Neuronal stem cell (in vitro differentiated cells): ENCODE measurements at regions not wholly inside any gene's neighbourhood (a gene's known extent, or its start where the extent isn't known, plus 50 kb on each side); places are given as distances from the start of the nearest gene placed in this dataset.
A peak's percentile ranks its signal among the peaks of the same experiment; 100 is the strongest.

ENCODE experiments used
- DNase-seq: peaks from one replicate; pipeline ENCODE4 v3.0.0-alpha.2; 2013; ENCODE audit warnings: low spot score
- H2AFZ ChIP-seq: one replicate; pipeline ENCODE4 v1.6.1; 2013; ENCODE audit warnings: mild to moderate bottlenecking, low read length, inconsistent platforms
- H2AK5ac ChIP-seq: 2 replicates; pipeline ENCODE4 v1.6.1; 2013; ENCODE audit warnings: low read depth, mild to moderate bottlenecking, inconsistent platforms, low read length, moderate library complexity, mixed read lengths
- H2BK120ac ChIP-seq: 2 replicates; pipeline ENCODE4 v1.6.1; 2013; ENCODE audit warnings: low read depth, mild to moderate bottlenecking, inconsistent platforms, low read length, moderate library complexity, mixed read lengths
- H2BK12ac ChIP-seq: one replicate; pipeline ENCODE4 v1.6.1; 2013; ENCODE audit warnings: low read length, inconsistent platforms
- H2BK15ac ChIP-seq: 2 replicates; pipeline ENCODE4 v1.6.1; 2013; ENCODE audit warnings: mild to moderate bottlenecking, low read length, inconsistent platforms, mixed read lengths
- H2BK5ac ChIP-seq: one replicate; pipeline ENCODE4 v1.6.1; 2013; ENCODE audit warnings: inconsistent platforms, mild to moderate bottlenecking, low read length, moderate library complexity
- H3K14ac ChIP-seq: one replicate; pipeline ENCODE4 v1.6.1; 2013; ENCODE audit warnings: low read length, inconsistent platforms
- H3K18ac ChIP-seq: 2 replicates; pipeline ENCODE4 v1.6.1; 2013; ENCODE audit warnings: low read length, inconsistent platforms
- H3K23ac ChIP-seq: 2 replicates; pipeline ENCODE4 v1.6.1; 2013; ENCODE audit warnings: low read depth, mild to moderate bottlenecking, mixed read lengths, low read length, inconsistent platforms; ENCODE audit not compliant: poor library complexity
- H3K27ac ChIP-seq: replicated peaks from 3 replicates; pipeline ENCODE4 v1.5.1; 2013; ENCODE audit warnings: low read length, inconsistent platforms
- H3K27me3 ChIP-seq, 3 experiments: 2 replicates each; pipeline ENCODE4 v1.6.1; 2013; ENCODE audit warnings: low read length in 3 of 3, mild to moderate bottlenecking in 2 of 3, inconsistent platforms in 1 of 3, low read depth in 1 of 3, mixed read lengths in 1 of 3, moderate library complexity in 1 of 3; ENCODE audit not compliant: control insufficient read depth in 3 of 3, insufficient read depth in 3 of 3
- H3K36me3 ChIP-seq, 2 donors: replicated peaks in 1 of 2; 2 replicates each; pipeline ENCODE4 v1.6.1; 2013; ENCODE audit warnings: low read length in 2 of 2; ENCODE audit not compliant: control insufficient read depth in 2 of 2, insufficient read depth in 2 of 2
- H3K4ac ChIP-seq: 2 replicates; pipeline ENCODE4 v1.6.1; 2013; ENCODE audit warnings: inconsistent platforms, mild to moderate bottlenecking, low read length, moderate library complexity
- H3K4me1 ChIP-seq, 2 donors: 1 replicate in 1 of 2; 2 replicates in 1 of 2; pipeline ENCODE4 v1.6.1; 2013; ENCODE audit warnings: low read length in 2 of 2, low read depth in 1 of 2; ENCODE audit not compliant: control insufficient read depth in 2 of 2, insufficient read depth in 1 of 2
- H3K4me2 ChIP-seq: one replicate; pipeline ENCODE4 v1.6.1; 2013; ENCODE audit warnings: mild to moderate bottlenecking, low read length, inconsistent platforms; ENCODE audit not compliant: insufficient read depth, poor library complexity, severe bottlenecking
- H3K4me3 ChIP-seq, 2 donors: 2 replicates each; pipeline ENCODE4 v1.5.1; 2013; ENCODE audit warnings: low read length in 2 of 2, mild to moderate bottlenecking in 2 of 2, inconsistent platforms in 1 of 2, moderate library complexity in 1 of 2
- H3K79me1 ChIP-seq: one replicate; pipeline ENCODE4 v1.6.1; 2013; ENCODE audit warnings: low read depth, mild to moderate bottlenecking, inconsistent platforms, low read length, moderate library complexity
- H3K9ac ChIP-seq: one replicate; pipeline ENCODE4 v1.6.1; 2013; ENCODE audit warnings: mild to moderate bottlenecking, low read depth, low read length, inconsistent platforms; ENCODE audit not compliant: poor library complexity
- H3K9me3 ChIP-seq, 2 donors: replicated peaks in 1 of 2; 2 replicates each; pipeline versions ENCODE3 to v1.6.1; 2013; ENCODE audit warnings: low read length in 2 of 2, mild to moderate bottlenecking in 2 of 2, inconsistent platforms in 1 of 2, low read depth in 1 of 2, mixed read lengths in 1 of 2, moderate library complexity in 1 of 2; ENCODE audit not compliant: control insufficient read depth in 2 of 2, insufficient read depth in 1 of 2
- H4K8ac ChIP-seq: one replicate; pipeline ENCODE4 v1.6.1; 2013; ENCODE audit warnings: low read depth, mild to moderate bottlenecking, inconsistent platforms, low read length, moderate library complexity
- H4K91ac ChIP-seq: one replicate; pipeline ENCODE4 v1.6.1; 2013; ENCODE audit warnings: low read length, low read depth, mild to moderate bottlenecking, inconsistent platforms; ENCODE audit not compliant: poor library complexity
- WGBS, 2 donors: extraction: QIAGEN DNeasy Blood & Tissue Kit; methylation state at CpG; one replicate each; pipeline ENCODE4 v1.1.7; 2013; ENCODE audit warnings: missing lambda C conversion rate in 2 of 2, mixed read lengths in 1 of 2; ENCODE audit not compliant: insufficient read length in 2 of 2, insufficient replicate concordance in 1 of 2; ENCODE audit errors: extremely low coverage in 2 of 2; 5-methylcytosine and 5-hydroxymethylcytosine counted together

GRCh38 chr6:149221774-149222070, 95.8 kb upstream of the TAB2 start:
- no peak overlapping the region for H2BK120ac ChIP-seq
- no peaks in the 10 kb centered on the region for H3K79me1 ChIP-seq
- no peak overlapping the region for H3K4ac ChIP-seq
- no peak for DNase-seq
- H3K9ac ChIP-seq, result no peak overlapping the region
- peaks cover 17 to 18% of the 10 kb centered on the region in 2 donors for H3K4me1 ChIP-seq
- no peak overlapping the region for H2BK12ac ChIP-seq
- H3K18ac ChIP-seq, result no peak overlapping the region
- H3K4me3 ChIP-seq, result no peak overlapping the region
- H3K14ac ChIP-seq, result no peak overlapping the region
- no peak overlapping the region for H3K27ac ChIP-seq
- H3K23ac ChIP-seq, result no peak overlapping the region
- H4K91ac ChIP-seq, result no peak overlapping the region
- H2BK15ac ChIP-seq, result no peak overlapping the region
- H2AK5ac ChIP-seq, result no peak overlapping the region
- WGBS, 2 donors, result no CpG with 5 or more reads among the region's 4 CpGs
- H3K4me2 ChIP-seq, result no peak overlapping the region
- no peak overlapping the region for H2BK5ac ChIP-seq
- H4K8ac ChIP-seq, result no peak overlapping the region
- H3K27me3 ChIP-seq, result no peaks in the 10 kb centered on the region
- H2AFZ ChIP-seq, result peak overlapping the region; percentile 57
- H3K9me3 ChIP-seq, result no peaks in the 10 kb centered on the region
- H3K36me3 ChIP-seq, result no peaks in the 10 kb centered on the region

- no peak overlapping the region for H2BK120ac ChIP-seq
- H3K14ac ChIP-seq, result no peak overlapping the region
- H3K4me1 ChIP-seq, result peaks cover 15 to 20% of the 10 kb centered on the region in 2 donors
- no peak overlapping the region for H2BK15ac ChIP-seq
- DNase-seq, result no peak
- H2BK5ac ChIP-seq, result no peak overlapping the region
- no peak overlapping the region for H4K8ac ChIP-seq
- H3K4me3 ChIP-seq, result no peak overlapping the region
- no peaks in the 10 kb centered on the region for H3K36me3 ChIP-seq
- no peak overlapping the region for H3K18ac ChIP-seq
- no peak overlapping the region for H3K4me2 ChIP-seq
- H4K91ac ChIP-seq, result no peak overlapping the region
- no CpG with 5 or more reads among the region's 4 CpGs for WGBS, 2 donors
- H3K23ac ChIP-seq, result no peak overlapping the region
- H3K27ac ChIP-seq, result no peak overlapping the region
- H3K4ac ChIP-seq, result no peak overlapping the region
- no peaks in the 10 kb centered on the region for H3K79me1 ChIP-seq
- H2BK12ac ChIP-seq, result no peak overlapping the region
- no peak overlapping the region for H2AK5ac ChIP-seq
- no peak overlapping the region for H3K9ac ChIP-seq
- no peak overlapping the region for H2AFZ ChIP-seq
- no peaks in the 10 kb centered on the region for H3K27me3 ChIP-seq
- H3K9me3 ChIP-seq, result no peaks in the 10 kb centered on the region
Measured at GRCh38 chr6:149223120-149223903, 94.2 kb upstream of the TAB2 start.

GRCh38 chr6:149223904-149224351, 93.6 kb upstream of the TAB2 start:
- H3K9me3 ChIP-seq, result no peaks in the 10 kb centered on the region
- no CpG with 5 or more reads among the region's 2 CpGs for WGBS, 2 donors
- no peak for DNase-seq

GRCh38 chr6:149224399-149224798, 93.1 kb upstream of the TAB2 start:
- no peak overlapping the region for H3K4me2 ChIP-seq
- no peaks in the 10 kb centered on the region for H3K27me3 ChIP-seq
- H3K4ac ChIP-seq, result no peak overlapping the region
- no peak overlapping the region for H3K18ac ChIP-seq
- H2BK15ac ChIP-seq, result no peak overlapping the region
- H3K79me1 ChIP-seq, result no peaks in the 10 kb centered on the region
- no peak overlapping the region for H3K27ac ChIP-seq
- peaks cover 12 to 27% of the 10 kb centered on the region in 2 donors for H3K4me1 ChIP-seq
- H3K9me3 ChIP-seq, result no peaks in the 10 kb centered on the region
- no peak for DNase-seq
- H2BK5ac ChIP-seq, result no peak overlapping the region
- H3K36me3 ChIP-seq, result no peaks in the 10 kb centered on the region
- no peak overlapping the region for H3K4me3 ChIP-seq
- H2AK5ac ChIP-seq, result no peak overlapping the region
- H3K23ac ChIP-seq, result no peak overlapping the region
- H2BK12ac ChIP-seq, result no peak overlapping the region
- no CpG with 5 or more reads among the region's 6 CpGs for WGBS, 2 donors
- no peak overlapping the region for H4K91ac ChIP-seq
- H3K9ac ChIP-seq, result no peak overlapping the region
- H3K14ac ChIP-seq, result no peak overlapping the region
- H2AFZ ChIP-seq, result no peak overlapping the region
- H2BK120ac ChIP-seq, result no peak overlapping the region
- H4K8ac ChIP-seq, result no peak overlapping the region

More at GRCh38 chr6:149223904-149224351, 93.6 kb upstream of the TAB2 start:
- Histone ChIP-seq H4K8ac (no peak overlapping the region), H3K4me1 (peaks cover 12 to 25% of the 10 kb centered on the region in 2 donors), H3K4ac (no peak overlapping the region), H2AFZ (no peak overlapping the region), H3K27me3 (no peaks in the 10 kb centered on the region), H3K36me3 (no peaks in the 10 kb centered on the region), H2BK15ac (no peak overlapping the region), H3K14ac (no peak overlapping the region), H2AK5ac (no peak overlapping the region), H3K79me1 (no peaks in the 10 kb centered on the region), H3K18ac (no peak overlapping the region), H2BK120ac (no peak overlapping the region), H4K91ac (no peak overlapping the region), H2BK12ac (no peak overlapping the region), H2BK5ac (no peak overlapping the region), H3K4me2 (no peak overlapping the region), H3K23ac (no peak overlapping the region), H3K4me3 (no peak overlapping the region), H3K9ac (no peak overlapping the region), H3K27ac (no peak overlapping the region)
